ENCODE measurements at regions not wholly inside any gene's neighbourhood (a gene's known extent, or its start where the extent isn't known, plus 50 kb on each side); places are given as distances from the start of the nearest gene placed in this dataset.
"Not testable (repeated sequence)": the region's sequence is repeated elsewhere in the genome, so short reads cannot be mapped to it uniquely, and the experiment has no call there.

DNA sequence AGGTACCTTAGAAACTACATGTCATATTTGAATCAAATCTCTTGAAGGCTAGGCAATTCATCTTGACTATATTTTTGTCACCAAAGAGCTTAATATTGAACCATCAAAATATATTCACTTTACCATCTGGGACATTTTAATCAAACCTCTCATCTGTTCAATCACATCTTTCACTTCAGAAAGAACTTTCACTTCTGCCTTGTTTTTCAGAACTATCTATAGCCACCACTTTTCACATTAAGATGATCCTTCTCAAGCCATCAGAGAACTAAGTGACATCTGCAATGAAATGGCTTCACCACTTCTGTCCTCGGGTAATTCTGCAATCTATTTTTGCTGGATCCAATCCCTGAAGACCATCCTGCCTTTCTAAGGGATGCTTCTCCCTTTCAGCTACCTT is 57.8 kb downstream of the OR2B2 start:
- DNase-seq (ENCODE audit: low read depth in 2 of 2, low spot score in 1 of 2) = no peak

GRCh38 chr6:27851440-27851839 is 60.8 kb downstream of the OR2B2 start:
- no peak for DNase-seq (ENCODE audit: low read depth in 2 of 2, low spot score in 1 of 2)

GRCh38 chr6:27849001-27849400 is 63.2 kb downstream of the OR2B2 start:
- not testable (repeated sequence) for DNase-seq (ENCODE audit: low read depth in 2 of 2, low spot score in 1 of 2)

DNA sequence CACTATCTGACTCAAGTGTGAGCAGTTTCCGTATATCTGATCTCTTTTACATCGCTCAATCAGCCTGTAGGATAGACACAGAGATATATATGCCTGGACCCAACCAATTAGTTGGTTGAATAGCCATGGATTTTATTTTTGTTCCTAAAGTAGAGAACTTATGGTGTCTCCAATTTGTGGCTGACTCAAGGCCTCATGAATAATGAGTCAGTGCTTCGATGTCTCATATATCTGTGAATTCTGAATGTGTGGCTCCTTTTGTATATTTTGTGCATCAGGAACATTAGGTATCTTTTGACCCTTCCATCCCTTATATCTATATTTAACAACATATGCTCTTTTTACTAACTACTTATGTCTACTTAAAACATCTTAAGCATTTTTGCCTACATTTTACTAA is 64.5 kb downstream of the OR2B2 start:
- DNase-seq (ENCODE audit: low read depth in 2 of 2, low spot score in 1 of 2) = no peak

DNA sequence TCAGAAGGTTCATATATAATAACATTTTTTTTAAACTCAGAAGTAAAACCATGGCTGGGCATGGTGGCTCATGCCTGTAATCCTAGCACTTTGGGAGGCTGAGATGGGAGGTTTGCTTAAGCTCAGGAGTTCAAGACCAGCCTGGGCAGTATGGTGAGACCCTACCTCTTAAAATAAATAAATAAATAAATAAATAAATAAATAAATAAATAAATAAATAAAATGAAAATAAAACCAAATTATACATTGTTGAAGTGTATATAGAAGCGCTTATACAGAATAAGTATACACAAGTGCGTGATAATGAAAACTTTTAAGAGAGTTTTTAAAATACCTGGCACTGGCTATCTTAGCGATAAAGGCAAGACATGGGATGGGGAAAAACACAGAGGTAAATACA is 71.6 kb downstream of the OR2B2 start:
- no peak for DNase-seq (ENCODE audit: low read depth in 2 of 2, low spot score in 1 of 2)

- no peak for DNase-seq (ENCODE audit: low read depth in 2 of 2, low spot score in 1 of 2)
These were observed 72.3 kb downstream of the OR2B2 start for GRCh38 chr6:27839626-27840475.

DNA sequence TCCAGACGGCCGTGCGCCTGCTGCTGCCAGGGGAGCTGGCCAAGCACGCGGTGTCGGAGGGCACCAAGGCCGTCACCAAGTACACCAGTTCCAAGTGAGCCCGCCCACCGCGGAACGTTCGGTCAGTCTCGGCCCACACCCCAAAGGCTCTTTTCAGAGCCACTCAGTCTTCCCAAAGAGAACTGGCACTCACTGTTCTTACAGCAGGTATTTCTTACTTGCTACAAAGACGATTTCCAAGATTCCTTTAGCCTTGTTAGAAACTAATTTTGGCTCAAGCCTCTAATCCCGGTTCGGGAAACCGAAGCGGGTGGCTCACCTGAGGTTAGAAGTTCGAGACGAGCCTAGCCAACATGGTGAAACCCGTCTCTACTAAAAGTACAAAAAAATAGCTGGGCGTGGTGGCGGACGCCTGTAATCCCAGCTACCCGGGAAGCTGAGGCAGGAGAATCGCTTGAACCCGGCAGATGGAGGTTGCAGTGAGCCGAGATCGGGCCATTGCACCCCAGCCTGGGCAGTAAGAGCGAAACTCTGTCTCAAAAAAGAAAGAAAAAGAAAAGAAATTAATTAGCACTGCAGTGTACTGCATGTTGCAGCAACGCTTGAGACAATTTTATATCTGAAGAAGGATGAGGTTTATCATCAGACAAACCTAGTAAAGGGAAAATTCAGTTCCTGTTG is 73.1 kb downstream of the OR2B2 start:
- DNase-seq (ENCODE audit: low read depth in 2 of 2, low spot score in 1 of 2) = no peak

GRCh38 chr6:27838058-27838944 is 73.9 kb downstream of the OR2B2 start:
- DNase-seq (ENCODE audit: low read depth in 2 of 2, low spot score in 1 of 2) = peak in 1 of 2 donors; percentile 49

DNA sequence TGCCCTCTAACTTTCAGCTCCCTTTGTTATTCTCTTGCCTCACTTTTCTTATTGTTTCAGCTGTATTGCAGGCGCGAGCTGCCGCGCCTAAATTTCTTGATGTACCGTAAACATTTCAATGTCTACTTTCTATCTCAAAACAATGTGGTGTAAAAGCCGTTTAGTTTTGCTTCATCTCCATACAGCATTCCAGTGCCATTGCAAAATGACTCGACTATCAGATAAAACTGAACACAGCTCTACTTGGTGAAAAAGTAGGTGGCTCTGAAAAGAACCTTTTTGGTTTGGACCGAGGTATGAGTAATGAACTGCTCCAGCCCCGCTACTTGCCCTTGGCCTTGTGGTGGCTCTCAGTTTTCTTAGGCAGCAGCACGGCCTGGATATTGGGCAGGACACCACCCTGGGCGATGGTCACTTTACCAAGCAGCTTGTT is 74.6 kb downstream of the OR2B2 start:
- DNase-seq (ENCODE audit: low read depth in 2 of 2, low spot score in 1 of 2) = no peak

GRCh38 chr6:27836783-27837624 is 75.2 kb downstream of the OR2B2 start:
- no peak for DNase-seq (ENCODE audit: low read depth in 2 of 2, low spot score in 1 of 2)

DNA sequence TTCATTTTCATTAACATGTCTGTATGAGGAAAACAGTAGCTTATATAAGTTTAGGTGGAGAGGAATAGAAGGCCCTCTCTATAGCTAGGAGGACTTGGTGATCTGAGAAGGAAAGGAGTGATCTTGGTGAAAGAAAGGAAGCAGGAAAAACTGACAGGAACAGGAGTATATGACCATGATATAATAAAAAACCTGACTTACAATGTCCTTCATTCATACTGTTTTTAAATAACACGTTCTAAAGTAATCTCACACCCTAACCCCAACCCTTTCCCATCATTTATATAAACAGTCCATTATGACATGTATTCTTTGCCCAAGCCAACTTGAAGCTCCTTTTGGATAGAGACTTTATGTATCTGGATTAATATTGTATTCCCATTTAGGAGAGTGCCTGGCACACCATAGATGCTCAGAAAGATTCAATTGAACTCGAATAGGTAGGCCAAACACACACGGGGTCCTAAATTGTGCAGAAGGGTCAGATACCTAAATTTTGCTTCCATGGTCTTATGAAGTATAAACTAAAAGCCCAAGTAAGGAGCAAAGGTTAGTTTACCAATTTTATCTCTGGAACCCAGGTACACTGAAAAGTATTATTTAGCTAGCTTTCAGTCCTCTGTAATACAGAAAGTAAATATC is 75.9 kb downstream of the OR2B2 start:
- no peak for DNase-seq (ENCODE audit: low read depth in 2 of 2, low spot score in 1 of 2)

DNA sequence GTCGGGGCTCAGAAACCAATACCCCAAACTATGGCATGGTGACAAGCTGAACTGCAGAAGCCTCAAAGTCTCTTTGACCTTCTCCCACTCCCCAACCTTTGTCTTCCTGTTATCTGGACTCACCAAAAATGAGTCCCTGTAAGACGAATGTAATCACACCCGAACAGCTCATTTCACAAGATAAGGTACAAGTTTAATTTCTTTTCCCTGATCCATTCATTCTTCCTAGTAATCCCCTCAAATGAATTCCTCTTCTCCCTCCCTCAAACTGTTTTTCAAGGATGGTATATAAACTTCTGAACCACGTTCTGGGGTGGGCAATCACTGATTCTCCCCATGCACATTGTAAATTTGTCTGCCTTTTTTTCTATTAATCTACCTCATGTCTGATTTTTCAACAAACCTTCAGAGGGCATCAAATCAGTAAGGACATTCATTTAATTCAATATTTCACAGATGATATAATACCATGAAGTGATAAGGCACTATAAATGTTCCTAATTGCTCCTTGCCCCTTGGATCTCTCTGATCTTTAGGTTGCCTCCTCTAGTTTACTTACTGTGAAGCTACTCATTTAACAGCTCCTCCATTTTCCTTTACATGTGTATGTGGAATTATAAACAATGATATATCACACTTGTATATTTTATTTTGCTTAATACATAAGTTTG is 77.2 kb downstream of the OR2B2 start:
- no peak for DNase-seq (ENCODE audit: low read depth in 2 of 2, low spot score in 1 of 2)

DNA sequence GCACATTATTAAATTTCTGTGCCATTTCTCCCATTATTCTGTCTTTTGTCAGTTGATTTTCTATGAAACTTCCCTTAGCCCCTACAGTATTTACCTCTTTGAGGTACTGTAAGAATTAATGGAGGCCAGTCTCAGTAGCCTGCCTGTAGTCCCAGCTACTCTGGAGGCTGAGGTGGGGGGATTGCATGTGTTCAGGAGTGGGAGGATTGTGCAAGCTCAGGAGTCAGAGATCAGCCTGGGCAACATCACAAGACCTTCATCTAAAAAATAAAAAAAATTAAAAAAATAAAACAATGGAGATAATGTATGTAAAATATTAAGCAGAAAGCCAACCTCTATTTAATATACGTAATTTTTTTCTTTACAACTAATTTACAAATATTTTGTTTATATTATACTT is 77.8 kb downstream of the OR2B2 start:
- no peak for DNase-seq (ENCODE audit: low read depth in 2 of 2, low spot score in 1 of 2)

GRCh38 chr6:27831434-27832081 is 80.6 kb downstream of the OR2B2 start:
- DNase-seq (ENCODE audit: low read depth in 2 of 2, low spot score in 1 of 2) = peak in 1 of 2 donors; percentile 58

- not testable (repeated sequence) for DNase-seq (ENCODE audit: low read depth in 2 of 2, low spot score in 1 of 2)
These were observed 81.4 kb downstream of the OR2B2 start for GRCh38 chr6:27830600-27831433.

DNA sequence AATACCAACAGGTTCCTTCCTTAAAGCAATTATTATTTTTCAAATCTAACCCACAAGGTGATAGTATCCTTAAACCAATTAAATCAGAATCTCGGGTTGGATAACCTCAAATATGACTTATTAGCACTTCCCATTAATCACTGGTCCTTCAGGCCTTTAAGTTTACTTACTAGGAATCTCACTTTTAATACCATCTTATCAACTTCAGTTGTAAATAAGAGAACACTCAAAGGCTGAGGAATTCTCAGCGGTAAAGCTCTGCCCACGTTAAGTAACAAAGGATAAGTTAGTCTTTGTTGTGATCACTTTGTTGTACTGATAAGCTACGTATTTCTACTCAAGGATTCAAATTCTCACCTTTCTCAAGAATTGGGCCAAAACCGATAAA is 82.0 kb downstream of the OR2B2 start:
- no peak for DNase-seq (ENCODE audit: low read depth in 2 of 2, low spot score in 1 of 2)

DNA sequence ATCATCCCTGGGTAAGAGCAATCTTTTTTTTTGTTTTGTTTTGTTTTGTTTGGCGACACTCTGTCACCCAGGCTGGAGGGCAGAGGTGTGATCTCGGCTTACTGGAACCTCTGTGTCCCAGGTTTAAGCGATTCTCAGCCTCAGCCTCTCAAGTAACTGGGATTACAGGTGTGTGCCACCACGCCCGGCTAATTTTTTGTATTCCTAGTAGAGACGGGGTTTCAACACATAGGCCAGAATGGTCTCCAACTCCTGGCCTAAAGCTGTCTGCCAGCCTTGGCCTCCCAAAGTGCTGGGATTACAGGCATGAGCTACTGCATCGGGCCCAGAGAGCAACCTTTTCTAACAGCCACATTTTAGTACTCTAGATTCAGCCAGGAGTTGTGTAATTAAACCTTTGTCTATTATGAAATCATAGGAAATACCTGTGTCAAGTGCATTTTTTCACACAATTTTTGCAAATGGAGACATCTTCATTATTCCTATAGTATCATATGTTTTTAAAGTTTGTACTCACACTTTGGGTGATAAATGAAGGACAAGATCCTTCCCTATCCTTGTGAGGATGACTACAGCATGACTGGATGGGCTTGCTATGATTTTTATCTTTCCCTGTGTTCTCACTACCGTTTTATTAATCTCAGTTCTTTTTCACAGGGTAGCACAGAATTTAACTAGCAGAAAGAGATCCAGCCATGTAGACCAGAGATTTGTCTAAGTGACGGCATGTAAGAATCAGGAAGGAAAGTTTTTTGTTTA is 82.6 kb downstream of the OR2B2 start:
- no peak for DNase-seq (ENCODE audit: low read depth in 2 of 2, low spot score in 1 of 2)

Data from stimulated activated CD8-positive, alpha-beta memory T cell treated with anti-CD3 and anti-CD28 coated beads, Interleukin-4, amount 100 ng/mL, for 4 hours (primary cell).